ENCODE measurements at regions not wholly inside any gene's neighbourhood (a gene's known extent, or its start where the extent isn't known, plus 50 kb on each side); places are given as distances from the start of the nearest gene placed in this dataset.

DNA sequence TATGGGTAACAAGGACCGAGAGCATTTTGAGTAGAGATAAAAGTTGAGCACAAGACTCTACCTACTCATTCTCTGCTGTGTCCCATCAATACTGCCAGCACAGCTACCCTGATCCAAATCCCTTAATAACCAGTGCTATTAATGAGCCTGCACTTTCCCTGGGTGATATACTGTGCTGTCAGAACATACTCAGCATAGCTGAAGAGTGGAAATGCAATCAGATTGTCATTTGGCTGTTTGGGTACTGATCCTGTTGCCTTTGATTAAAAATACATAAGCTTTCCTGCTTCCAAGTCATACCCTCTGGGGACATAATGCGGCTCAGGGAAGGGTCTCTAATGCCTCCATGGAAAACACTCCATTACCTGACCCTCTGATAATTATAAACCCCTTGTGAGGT is 917.5 kb downstream of the SQOR start:
- FAIRE-seq (no peak), DNase-seq (ENCODE audit: low spot score) (no peak), ATAC-seq (no peak)
- no peaks in the 10 kb centered on the region for H3K79me2 ChIP-seq (ENCODE audit: insufficient read depth, low read length)
- no peaks in the 10 kb centered on the region for H3K27me3 ChIP-seq (ENCODE audit: control insufficient read depth in 1 of 2, insufficient read depth in 2 of 2, low read length in 2 of 2)
- TF ChIP-seq ZHX1 (CRISPR knock-in tag; IDR thresholded peaks at IDR 0.05; ENCODE audit: low read depth): no peak
- TF ChIP-seq MIXL1 (CRISPR knock-in tag; IDR thresholded peaks at IDR 0.05): no peak
- no peak for TF ChIP-seq ELF1 (CRISPR knock-in tag; IDR thresholded peaks at IDR 0.05)
- no peak for TF ChIP-seq ZNF484 (CRISPR knock-in tag; IDR thresholded peaks at IDR 0.05; ENCODE audit: borderline replicate concordance, low read depth)
- TF ChIP-seq THYN1 (CRISPR knock-in tag; IDR thresholded peaks at IDR 0.05; ENCODE audit: borderline replicate concordance, low read depth): no peak
- TF ChIP-seq ZMYM4 (CRISPR knock-in tag; IDR thresholded peaks at IDR 0.05): no peak
- TF ChIP-seq ZNF576 (CRISPR knock-in tag; IDR thresholded peaks at IDR 0.05): no peak
- TF ChIP-seq SMYD3 (CRISPR knock-in tag; IDR thresholded peaks at IDR 0.05): no peak
- no peak for TF ChIP-seq ZNF790 (CRISPR knock-in tag; IDR thresholded peaks at IDR 0.05; ENCODE audit: borderline replicate concordance)
- no peak for TF ChIP-seq FOXK1 (CRISPR knock-in tag; IDR thresholded peaks at IDR 0.05; ENCODE audit: borderline replicate concordance, low read depth)
- no peak for TF ChIP-seq DMAP1 (CRISPR knock-in tag; IDR thresholded peaks at IDR 0.05)
- no peak overlapping the region for H2AFZ ChIP-seq (ENCODE audit: low read length)
- intact Hi-C loops (cut with micrococcal nuclease; ENCODE audit: unreplicated experiment) (no loop called here), in situ Hi-C loops (cut with HindIII; ENCODE audit: extremely low pct_ligation_motif_present, low pct_unique_long_range_greater_than_20kb) (loop anchor here (10.0 kb wide), 1 partner anchor 58 kb away; no protein-coding TSS in a partner anchor)
- H3K4me1 ChIP-seq (ENCODE audit: insufficient read depth, low read length): peaks cover 12% of the 10 kb centered on the region; the same call in 1 of the 2 replicates
- ChIA-PET POLR2A (no interaction called here), CTCF (ENCODE audit: low intra/inter-chr PET ratio, low total read pairs) (no interaction called here)
- peaks cover 76% of the 10 kb centered on the region for H3K9me3 ChIP-seq (ENCODE audit: low read length)
- WGBS (ENCODE audit: low lambda C conversion rate): 4% methylated on average over 2 of the region's 2 CpGs
- no peaks in the 10 kb centered on the region for H3K36me3 ChIP-seq (replicated peaks in 1 of 2; ENCODE audit: control insufficient read depth in 1 of 2, insufficient read depth in 2 of 2, low read length in 2 of 2)
- H3K4me3 ChIP-seq (replicated peaks in 1 of 3; ENCODE audit: insufficient read depth in 1 of 3, low read depth in 2 of 3, low read length in 3 of 3): no peak overlapping the region
- H4K20me1 ChIP-seq (ENCODE audit: insufficient read depth, low read length): no peaks in the 10 kb centered on the region
- no peak overlapping the region for H3K27ac ChIP-seq (ENCODE audit: extremely low read length, insufficient read depth, low read length)
- no peak overlapping the region for H3K4me2 ChIP-seq (ENCODE audit: low read depth, low read length)
- no TSS peak for BruUV-seq (replicated peaks)
- no peak overlapping the region for H3K9ac ChIP-seq (ENCODE audit: insufficient read depth, low read depth, low read length)
